HG03571 (cell line): ENCODE measurements at regions not wholly inside any gene's neighbourhood (a gene's known extent, or its start where the extent isn't known, plus 50 kb on each side); places are given as distances from the start of the nearest gene placed in this dataset.
A peak's percentile ranks its signal among the peaks of the same experiment; 100 is the strongest.
"Not testable (repeated sequence)": the region's sequence is repeated elsewhere in the genome, so short reads cannot be mapped to it uniquely, and the experiment has no call there.

Source experiments
- ATAC-seq: cut with Tn5 transposase; IDR thresholded peaks from one replicate; pipeline ENCODE4 v1.9.1; 2021; ENCODE audit not compliant: unreplicated experiment

- ATAC-seq, result no peak
Measured at GRCh38 chr18:22790545-22791309, 142.4 kb upstream of the RBBP8 start.

- ATAC-seq, result no peak
Measured at GRCh38 chr18:22791310-22791610, 141.9 kb upstream of the RBBP8 start.

GRCh38 chr18:22796113-22796512, 137.0 kb upstream of the RBBP8 start:
- no peak for ATAC-seq

- no peak for ATAC-seq
Measured at GRCh38 chr18:22800551-22800951, 132.6 kb upstream of the RBBP8 start.

- no peak for ATAC-seq
Measured at GRCh38 chr18:22813648-22814328, 119.3 kb upstream of the RBBP8 start.

GRCh38 chr18:22814329-22814703, 118.8 kb upstream of the RBBP8 start:
- no peak for ATAC-seq

- ATAC-seq, result no peak
Measured at GRCh38 chr18:22816266-22817176, 116.6 kb upstream of the RBBP8 start.

GRCh38 chr18:22817844-22818243, 115.3 kb upstream of the RBBP8 start:
- ATAC-seq, result no peak

- no peak for ATAC-seq
Measured at GRCh38 chr18:22822024-22822423, 111.1 kb upstream of the RBBP8 start.

GRCh38 chr18:22822841-22823508, 110.2 kb upstream of the RBBP8 start:
- ATAC-seq, result no peak

GRCh38 chr18:22826726-22827125, 106.4 kb upstream of the RBBP8 start:
- ATAC-seq, result no peak

GRCh38 chr18:22827216-22827615, 105.9 kb upstream of the RBBP8 start:
- ATAC-seq, result no peak

GRCh38 chr18:22827741-22828140, 105.4 kb upstream of the RBBP8 start:
- no peak for ATAC-seq

GRCh38 chr18:22828171-22828570, 105.0 kb upstream of the RBBP8 start:
- ATAC-seq, result no peak

GRCh38 chr18:22828583-22828982, 104.5 kb upstream of the RBBP8 start:
- ATAC-seq, result not testable (repeated sequence)

- no peak for ATAC-seq
Measured at GRCh38 chr18:22829781-22830180, 103.3 kb upstream of the RBBP8 start.

- no peak for ATAC-seq
Measured at GRCh38 chr18:22830511-22830910, 102.6 kb upstream of the RBBP8 start.

GRCh38 chr18:22831441-22831904, 101.7 kb upstream of the RBBP8 start:
- no peak for ATAC-seq

- ATAC-seq, result no peak
Measured at GRCh38 chr18:22836932-22837331, 96.2 kb upstream of the RBBP8 start.

- ATAC-seq, result no peak
Measured at GRCh38 chr18:22838221-22838620, 94.9 kb upstream of the RBBP8 start.

- peak; percentile 68 for ATAC-seq
Measured at GRCh38 chr18:22838639-22839277, 94.4 kb upstream of the RBBP8 start.
